HG02759 (cell line): ENCODE measurements at regions not wholly inside any gene's neighbourhood (a gene's known extent, or its start where the extent isn't known, plus 50 kb on each side); places are given as distances from the start of the nearest gene placed in this dataset.

Source experiments
- ATAC-seq: cut with Tn5 transposase; IDR thresholded peaks from one replicate; pipeline ENCODE4 v1.9.1; 2021; ENCODE audit warnings: mild to moderate bottlenecking, moderate library complexity; ENCODE audit not compliant: unreplicated experiment

DNA sequence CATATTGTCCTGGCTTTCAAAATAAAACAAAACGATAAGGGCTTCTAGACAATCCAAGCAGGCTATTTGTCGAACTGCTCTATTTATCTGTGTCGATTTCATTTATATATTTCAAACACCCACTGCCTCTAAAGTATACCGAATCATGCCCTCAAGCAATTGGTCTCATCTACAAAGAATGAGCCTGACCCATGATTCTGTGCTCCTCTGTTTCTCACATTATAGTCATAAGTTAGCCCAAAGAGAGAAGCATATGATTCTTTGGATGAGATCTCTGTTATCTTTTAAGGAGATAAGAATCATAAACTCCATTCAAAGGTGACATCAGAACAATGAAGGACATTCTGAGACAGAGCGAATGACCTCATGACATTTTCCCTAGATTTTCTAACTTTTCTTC is 191.1 kb downstream of the MAP2K6 start:
- ATAC-seq, result no peak

DNA sequence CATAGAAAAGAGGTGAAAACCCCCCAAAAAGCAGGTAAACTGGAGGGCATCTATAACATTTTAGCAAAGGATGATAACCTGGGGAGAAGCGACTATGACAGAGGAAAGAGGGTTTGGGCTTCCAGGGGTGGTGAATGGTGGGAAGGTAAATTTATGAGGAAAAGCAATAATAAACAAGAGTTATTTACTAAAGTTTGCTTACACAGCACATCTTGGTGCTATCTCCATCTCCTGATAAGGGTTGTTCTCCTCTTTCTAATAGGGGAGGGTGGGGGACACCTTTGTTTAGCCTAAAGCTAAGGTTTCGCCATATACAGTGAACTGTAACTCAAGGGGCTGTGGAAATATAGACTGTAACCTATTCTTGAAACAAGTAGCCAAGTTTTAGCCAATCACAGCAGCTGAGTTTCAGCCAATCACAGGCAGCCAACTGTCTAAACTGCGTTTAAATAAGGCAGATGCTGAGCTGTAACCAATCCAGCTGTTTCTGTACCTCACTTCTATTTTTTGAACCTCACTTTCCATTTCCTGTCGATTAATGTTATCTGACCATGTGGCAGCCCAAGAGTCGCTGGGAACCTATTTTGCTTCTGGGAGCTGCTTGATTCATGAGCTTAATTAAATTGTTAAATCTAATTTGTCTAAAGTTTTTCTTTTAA is 191.8 kb downstream of the MAP2K6 start:
- no peak for ATAC-seq

DNA sequence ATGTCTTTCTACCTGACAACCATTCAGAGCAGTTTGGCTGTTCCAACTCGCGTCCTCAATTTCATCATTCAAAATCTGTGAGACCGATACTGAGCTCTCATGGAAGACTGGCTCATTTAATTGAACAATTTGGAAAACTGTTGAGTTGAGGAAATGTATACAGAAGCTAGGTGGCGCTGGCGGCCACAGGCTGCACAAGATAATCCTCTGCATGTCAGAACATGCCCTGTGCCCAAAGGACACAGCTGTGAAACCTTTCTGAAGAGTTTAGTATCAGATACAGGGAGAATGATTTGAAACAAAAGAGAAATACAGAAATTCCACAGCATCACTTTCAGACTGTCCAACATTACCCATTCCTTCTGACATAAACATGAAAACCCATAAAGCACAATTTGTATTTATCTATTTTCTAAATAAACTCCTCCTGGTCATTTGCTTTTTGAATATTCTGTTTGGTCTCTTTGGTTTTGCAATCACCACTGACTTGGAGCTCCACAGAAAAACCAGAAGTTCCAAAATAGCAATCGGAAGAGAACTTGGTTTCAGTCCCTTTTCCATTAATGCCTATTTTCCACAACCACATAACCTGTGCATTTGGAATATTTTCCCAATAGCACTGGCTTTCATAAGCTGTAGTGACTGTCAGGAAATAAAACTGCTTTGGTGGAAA is 192.8 kb downstream of the MAP2K6 start:
- ATAC-seq, result peak; percentile 92

DNA sequence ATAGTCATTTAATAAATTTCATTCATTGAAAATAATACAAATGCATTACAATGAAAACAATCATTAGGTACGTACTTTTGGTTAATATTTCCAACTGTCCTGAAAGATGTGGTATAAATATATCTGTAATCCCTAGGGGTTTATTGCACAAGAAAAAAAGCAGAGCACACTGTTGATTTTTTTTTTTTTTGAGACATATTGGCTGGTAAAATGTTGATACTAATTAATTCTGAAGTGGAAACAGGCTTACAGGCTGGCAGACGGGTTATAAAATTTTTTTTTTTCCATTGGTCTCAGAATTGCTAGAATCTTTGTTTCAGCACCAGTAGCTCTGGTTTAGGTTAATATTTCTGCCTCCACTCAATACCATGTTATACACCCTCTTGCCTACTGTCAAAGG is 193.6 kb downstream of the MAP2K6 start:
- no peak for ATAC-seq

DNA sequence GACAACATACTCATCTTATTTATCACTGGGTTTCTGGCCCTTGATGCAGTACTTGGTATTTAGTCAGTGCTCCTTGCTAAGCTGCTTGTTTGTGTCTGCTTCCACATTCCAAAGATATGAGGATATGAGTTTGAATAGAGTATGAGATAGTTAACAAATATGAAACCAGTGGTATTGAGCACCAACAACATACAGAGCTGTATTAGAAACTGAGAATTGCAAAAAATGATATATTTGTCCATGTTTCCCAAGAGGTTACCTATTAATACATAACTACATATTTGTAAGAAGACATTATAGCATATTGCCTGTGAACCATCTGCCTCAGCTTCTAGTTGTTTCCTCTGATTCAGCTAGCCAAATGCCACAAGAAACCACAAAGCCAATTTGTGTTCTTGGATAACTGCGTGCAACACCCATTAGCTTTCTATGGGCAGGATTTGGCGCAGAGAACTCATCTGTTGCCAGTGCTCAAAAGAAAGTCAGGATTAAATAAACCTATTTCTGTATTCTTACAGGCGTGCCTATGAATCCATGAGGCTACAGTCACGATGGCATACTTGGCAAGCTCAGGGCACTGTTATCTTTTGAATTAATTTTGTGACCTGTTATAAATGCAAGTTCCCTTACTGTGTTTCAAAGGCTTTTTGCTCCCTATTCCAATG is 194.4 kb downstream of the MAP2K6 start:
- ATAC-seq, result no peak

DNA sequence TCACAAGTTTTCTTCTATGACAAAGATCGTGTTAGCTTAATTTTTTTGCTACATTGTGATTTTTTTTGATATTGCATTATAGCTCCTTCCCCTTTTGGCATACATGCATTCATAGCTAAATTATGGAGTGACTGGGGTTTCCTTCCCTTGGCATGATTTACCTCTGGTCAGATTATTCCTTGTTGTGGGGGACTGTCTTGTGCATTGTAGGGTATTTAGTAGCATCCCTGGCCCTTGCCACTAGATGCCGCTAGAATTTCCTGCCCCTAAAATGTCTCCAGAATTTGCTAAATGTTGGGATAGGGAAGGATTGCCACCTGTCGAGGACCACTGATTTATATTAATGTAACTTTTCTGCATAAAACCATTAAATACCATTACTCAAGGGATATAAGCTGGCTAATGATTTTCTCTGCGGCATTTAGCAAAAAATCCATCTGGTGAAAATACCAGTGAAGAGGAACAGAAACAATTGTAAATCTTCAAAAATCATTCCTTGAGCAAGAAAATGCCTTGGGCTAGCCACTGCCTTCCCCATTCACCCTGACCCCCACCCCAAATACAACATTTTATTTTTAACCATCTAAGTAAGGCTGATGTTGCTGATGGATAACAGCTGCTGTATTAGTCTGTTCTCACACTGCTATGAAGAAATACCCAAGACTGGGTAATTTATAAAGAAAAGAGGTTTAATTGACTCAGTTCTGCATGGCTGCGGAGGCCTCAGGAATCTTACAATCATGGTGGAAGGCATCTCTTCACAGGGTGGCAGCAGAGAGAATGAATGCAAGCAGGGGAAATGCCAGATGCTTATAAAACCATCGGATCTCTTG is 195.2 kb downstream of the MAP2K6 start:
- ATAC-seq, result no peak

DNA sequence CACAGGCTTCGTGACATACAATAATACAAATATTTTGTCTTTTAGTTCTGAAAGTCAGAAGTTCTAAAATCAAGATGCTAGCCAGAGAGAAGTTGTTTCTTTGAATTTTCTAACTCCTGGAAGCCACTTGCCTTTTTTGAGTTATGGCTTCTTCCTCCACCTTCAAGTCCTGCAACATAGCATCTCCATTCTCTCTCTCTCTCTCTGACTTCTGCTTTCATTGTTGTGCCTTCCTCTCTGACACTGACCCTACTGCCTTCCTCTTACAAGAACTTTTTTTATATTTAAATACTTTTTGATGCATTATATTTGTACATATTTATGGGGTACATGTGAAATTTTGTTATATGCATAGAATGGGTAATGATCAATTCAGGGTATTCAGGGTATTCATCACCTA is 205.9 kb downstream of the MAP2K6 start:
- no peak for ATAC-seq

DNA sequence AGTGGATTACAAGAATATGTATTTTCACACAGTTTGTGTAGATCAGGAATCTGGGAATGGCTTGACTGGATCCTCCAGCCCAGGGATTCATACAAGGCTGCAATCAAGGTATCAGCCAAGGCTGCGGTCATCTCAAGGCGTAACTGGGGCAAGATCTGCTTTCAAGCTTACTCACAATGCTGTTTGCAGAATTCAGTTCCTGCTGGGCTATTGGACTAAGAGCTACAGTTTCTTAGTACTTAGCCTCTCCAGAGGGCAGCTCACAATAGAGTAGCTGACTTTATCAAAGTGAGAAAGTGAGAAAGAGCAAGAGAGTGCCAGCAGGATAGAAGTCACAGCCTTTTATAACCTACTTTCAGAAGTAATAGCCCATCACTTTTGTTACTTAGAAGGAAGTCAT is 211.0 kb downstream of the MAP2K6 start:
- no peak for ATAC-seq

DNA sequence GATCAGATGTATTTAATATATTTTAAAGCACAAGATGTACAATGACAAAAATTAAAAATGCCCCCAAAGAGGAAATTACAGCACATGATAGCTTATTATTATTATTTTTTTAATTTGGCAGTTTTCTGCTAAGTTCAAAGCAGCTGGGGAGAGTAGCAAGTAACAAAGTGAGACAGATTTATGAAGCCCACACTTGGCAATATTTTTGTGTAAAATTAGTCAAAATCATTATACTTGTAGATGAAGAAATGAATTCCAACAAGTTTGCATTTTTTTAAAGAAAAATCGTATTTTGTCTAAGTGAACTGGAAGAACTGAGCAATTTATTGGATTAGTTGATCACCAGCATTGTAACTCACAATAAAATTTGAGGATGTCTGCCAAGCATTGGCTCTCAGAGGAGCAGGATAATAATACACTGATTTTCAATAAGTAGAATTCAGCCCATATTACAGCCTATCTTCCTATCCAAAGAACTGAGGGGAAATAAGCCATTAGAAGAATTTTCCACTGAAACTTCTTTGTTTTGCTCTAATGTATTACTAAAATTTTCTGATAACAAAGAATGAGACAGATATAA is 215.6 kb downstream of the MAP2K6 start:
- no peak for ATAC-seq

DNA sequence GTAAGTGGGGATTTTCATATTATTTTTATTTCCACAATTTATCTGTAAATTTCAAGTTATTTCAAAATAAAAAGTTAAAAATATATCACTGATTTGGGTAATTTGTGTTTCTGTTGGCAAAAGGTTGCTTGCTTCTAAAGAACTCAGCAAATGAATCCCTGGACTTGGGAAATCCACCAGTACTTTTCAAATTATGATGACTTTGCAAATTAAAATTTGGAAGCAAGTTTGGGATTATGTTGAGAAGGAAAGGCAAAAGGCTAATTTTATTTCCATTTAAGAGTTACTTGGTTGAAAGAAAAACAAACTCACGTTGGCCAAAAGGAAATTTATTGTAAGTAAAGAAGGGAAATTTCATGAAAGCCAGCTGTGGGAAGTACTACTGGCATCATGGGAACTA is 220.3 kb downstream of the MAP2K6 start:
- no peak for ATAC-seq

DNA sequence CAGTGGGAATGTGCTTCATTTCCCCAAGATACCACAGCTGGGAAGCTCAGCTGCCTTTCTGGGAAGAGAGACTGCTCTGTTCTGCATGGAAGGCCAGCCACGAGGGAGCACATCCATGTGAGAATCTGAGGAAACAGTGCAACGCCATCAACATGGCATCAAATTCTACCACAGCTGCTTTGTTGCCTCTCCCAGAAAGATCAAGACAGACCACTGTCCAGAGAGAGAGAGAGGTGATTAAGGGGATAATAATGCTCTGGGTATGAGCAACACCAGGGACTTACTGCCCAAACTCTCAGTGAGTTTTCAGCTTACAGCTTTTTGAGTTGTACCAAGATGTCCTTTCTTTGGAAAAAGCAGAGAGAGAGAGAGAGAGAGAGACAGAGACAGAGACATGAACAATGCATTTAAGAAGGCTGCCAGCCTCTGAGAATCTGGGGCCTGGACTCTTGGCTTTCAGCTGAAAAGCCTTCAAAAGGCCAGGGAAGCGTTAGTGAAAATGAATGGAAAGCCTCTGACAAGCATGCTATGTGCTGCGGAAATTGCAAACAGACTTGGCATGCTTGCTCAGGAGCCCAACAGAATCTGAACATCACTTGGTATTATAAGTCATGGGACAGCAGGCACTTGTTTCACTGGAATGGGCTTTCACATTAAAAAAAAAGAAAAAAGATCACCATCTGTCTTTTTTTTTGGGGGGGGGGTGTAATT is 223.1 kb downstream of the MAP2K6 start:
- no peak for ATAC-seq

DNA sequence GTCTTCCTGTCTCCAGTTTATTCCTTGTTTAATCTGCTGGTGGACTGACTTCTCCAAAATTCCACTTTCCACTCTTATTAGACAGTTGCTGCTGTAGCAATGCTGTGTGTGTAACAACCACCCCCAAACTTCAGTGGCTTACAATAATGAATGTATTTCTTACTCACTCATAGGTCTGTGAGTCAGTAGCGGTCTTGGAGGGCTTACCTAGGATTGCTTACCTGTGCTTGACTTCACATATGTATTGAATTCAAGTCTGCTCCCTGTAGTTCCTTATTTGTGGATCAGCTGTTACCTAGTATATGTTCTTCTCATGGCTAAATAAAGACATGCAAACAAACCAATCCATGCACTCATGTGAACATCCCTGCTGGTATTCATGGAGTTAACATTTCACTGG is 224.6 kb downstream of the MAP2K6 start:
- ATAC-seq, result no peak

DNA sequence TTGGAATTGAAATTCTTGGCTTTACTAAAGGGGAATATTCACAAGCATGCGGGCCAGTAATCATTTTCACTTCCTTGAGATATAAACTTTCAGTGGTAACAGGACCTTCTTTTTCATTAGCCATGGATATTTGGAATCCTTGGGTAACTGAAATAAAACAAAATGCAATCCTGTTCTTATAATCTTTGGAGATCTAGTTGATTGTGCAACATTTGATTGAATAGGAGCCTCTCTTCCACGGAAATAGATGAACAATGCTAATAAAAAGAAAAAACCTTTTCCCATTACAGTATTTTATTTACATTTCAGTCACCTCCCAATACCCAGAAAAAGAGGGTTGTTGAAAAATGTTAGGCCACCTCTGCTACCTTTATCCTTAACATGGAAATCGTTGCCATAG is 225.6 kb downstream of the MAP2K6 start:
- ATAC-seq, result no peak

DNA sequence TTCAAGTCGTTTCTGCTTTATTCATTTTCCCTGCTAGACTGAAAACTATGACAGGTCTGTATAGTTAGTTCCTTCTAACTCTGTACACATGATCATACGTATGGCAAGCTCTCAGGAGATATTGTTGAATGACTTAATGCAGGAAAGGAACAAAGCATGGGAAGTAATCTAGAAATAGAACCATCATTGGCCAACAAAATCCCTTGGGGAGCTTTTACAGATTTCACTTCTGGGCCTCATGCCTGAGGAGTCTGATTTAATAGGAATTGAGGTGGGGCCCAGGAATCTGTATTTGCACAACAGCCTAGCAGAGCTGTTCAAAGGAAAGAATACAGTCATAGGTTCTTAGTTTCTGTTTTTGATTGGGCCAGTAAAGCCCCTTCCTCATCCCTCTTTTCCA is 229.2 kb downstream of the MAP2K6 start:
- no peak for ATAC-seq

DNA sequence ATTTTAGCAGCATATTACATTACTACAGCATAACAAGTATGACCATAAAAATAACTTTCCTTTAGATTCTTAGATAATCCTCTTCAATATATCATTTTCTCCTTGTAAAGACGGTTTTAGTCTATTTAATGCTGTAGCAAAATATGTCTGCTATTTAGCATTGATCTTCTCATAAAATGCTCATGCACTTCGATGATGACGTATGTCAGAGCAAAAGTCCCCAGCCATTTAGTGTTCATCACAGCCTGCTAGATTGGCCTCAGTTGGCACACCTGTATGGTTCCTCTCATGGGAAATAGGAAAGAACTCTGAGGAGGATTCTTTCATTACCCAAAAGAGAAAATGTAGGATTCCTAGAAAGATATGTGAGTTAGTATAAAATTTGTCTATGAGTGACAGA is 232.2 kb downstream of the MAP2K6 start:
- ATAC-seq, result no peak

DNA sequence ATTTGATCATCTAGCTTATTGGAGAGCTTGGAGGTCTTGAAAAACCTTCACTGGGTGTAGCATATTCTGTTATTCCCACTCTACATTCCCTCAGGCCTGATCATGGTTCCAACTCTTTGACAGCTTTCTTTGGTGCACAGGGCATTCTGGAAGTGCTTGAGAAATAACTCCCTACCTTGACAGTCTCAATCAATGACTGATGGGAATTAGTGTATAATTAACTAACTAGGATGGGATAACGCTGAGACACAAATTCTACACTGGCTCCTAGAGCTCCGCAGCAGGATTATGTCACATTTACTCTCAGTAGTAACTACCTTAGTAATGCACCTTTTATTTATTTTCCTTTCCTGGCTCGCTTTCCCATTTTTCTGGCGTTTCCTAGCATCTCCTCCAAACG is 236.4 kb downstream of the MAP2K6 start:
- ATAC-seq, result no peak

DNA sequence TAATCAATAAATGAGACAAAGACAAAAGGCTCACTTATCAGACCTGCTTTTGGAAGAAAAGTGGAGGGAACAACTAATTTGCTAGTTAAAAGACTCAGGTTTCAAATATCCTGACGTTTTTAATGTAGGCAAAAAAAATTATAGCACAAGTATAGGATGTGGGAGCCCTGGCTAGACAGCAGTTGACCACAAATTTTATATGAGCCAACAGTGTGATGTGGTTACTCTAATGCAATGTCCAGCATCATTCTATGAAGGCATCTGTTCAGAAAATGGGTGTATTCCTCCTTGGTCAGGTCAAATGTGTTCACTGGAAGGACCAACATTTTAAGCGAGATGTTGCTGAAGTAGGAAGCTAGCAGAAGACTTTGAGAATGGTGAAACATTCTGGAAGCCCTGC is 237.4 kb downstream of the MAP2K6 start:
- ATAC-seq, result no peak

DNA sequence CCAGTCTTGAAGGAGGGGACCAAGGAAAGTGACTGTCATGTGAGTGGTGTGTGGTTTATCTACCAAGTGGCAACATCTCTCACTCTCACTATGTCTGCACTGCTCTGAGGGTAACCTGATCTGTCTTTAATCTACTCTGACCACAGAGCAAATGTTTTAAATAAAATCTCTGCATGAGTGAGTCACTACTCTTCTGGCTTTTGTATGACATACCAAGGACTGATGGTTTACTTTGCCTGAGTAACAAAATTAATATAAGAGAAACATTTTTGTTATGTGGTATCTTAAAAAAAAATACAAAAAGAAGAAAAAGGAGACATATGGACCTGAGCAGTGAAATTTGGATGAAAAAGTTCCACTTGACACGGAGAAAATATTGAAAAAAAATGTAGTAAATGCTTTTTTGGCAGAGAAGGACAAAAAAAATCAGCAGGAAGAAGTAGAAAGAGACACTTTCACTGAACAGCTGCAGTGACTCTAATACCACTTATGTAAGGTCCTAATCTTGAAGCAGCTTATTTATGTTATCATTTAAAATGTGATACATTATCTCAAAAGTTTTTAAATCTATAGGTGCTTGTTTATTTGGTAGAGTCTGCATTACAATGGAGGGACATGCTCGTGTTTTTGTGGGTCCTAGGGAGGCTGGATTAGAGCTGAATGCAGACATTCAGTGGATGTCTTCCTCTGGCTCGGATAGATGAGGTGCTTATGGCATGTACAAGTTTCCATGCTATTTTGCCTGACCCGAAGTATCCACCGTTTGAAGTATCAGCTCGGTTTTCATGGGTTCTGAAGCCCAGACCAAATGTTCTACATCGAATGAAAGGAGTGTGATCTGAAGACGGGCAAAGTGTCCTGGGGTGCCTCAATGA is 240.7 kb downstream of the MAP2K6 start:
- ATAC-seq, result no peak

DNA sequence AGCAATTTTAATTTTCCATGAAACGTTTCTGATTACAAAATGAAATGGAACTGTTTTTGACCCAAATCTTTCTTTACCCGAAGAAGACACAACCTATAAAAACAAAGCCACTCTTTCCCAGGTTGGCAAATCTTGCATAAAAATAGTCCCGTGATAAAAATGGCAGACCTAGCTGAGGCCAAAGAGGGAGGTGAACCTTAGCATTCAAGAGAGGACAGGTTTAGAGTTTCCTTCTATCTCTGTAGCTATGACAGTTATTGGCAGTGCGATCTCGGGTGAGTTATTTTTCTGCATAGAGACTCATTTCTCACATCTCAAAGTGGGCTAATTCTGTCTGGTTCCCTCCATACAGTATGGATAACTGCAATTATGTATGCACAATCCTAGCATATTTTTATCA is 241.4 kb downstream of the MAP2K6 start:
- ATAC-seq, result no peak
